SU-DHL-6 (cell line): ENCODE measurements at regions not wholly inside any gene's neighbourhood (a gene's known extent, or its start where the extent isn't known, plus 50 kb on each side); places are given as distances from the start of the nearest gene placed in this dataset.
"Not testable (repeated sequence)": the region's sequence is repeated elsewhere in the genome, so short reads cannot be mapped to it uniquely, and the experiment has no call there.

Experiments
- CTCF ChIP-seq: fragments of 200-600 bp; sonication (generic); IDR thresholded peaks from one replicate; pipeline ENCODE4 v1.5.1; 2017; ENCODE audit warnings: antibody characterized with exemption, mild to moderate bottlenecking, low read length, moderate library complexity; ENCODE audit not compliant: insufficient read depth, poor library complexity, severe bottlenecking
- EZH2phosphoT487 ChIP-seq: fragments of 200-600 bp; sonication (generic), shearing (Covaris generic); conservative IDR thresholded peaks from 2 replicates; pipeline ENCODE4 v1.6.1; 2018; ENCODE audit warnings: mild to moderate bottlenecking, antibody characterized with exemption, low read length, moderate library complexity, mixed read lengths

- not testable (repeated sequence) for TF ChIP-seq CTCF, EZH2phosphoT487
These were observed 77.2 kb upstream of the AGAP9 start for GRCh38 chr10:47600604-47601003.
